Astrocyte of the spinal cord (primary cell): ENCODE measurements at regions not wholly inside any gene's neighbourhood (a gene's known extent, or its start where the extent isn't known, plus 50 kb on each side); places are given as distances from the start of the nearest gene placed in this dataset.

Source experiments
- DNase-seq: peaks from one replicate; pipeline ENCODE4 v3.0.0; 2011; ENCODE audit warnings: low read depth, low spot score
- H3K4me3 ChIP-seq: 2 replicates; pipeline ENCODE4 v1.5.1; 2011; ENCODE audit warnings: low read depth, mild to moderate bottlenecking, low read length, moderate library complexity
- CTCF ChIP-seq: IDR thresholded peaks from 2 replicates; pipeline ENCODE4 v1.5.1; 2012; ENCODE audit warnings: low read depth, mild to moderate bottlenecking, low read length, inconsistent platforms
- in situ Hi-C: cut with HindIII; loops from 2 replicates; pipeline ENCODE4 v1.10.0; 2017; ENCODE audit warnings: low sequenced_read_pairs

- no peak for DNase-seq
- H3K4me3 ChIP-seq = no peak overlapping the region
- no peak for TF ChIP-seq CTCF
- in situ Hi-C loops = no loop called here
These were observed 358.9 kb upstream of the ATP5MC3 start for GRCh38 chr2:175540421-175540820.

DNA sequence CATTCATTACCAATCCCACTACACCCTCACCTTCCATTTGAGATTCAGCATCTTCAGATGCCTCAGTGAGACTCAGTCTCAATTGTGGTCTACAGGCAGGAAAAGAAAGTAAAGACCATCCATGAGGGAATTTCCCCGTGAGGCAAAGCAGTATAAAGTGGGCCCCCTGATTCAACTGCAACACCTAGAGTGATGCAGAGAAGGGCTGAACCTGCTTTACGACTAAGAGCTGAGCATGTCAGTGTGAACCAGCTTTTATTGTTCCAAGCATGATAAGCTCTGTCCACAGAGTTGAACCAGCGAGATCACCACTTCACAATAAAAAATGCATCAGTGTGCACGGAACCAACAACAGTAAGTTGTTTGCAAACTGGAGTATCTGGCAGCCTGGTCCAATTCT is 357.6 kb upstream of the ATP5MC3 start:
- in situ Hi-C loops = no loop called here
- DNase-seq = no peak
- no peak for TF ChIP-seq CTCF
- no peak overlapping the region for H3K4me3 ChIP-seq

- no peak for DNase-seq
- in situ Hi-C loops = no loop called here
- TF ChIP-seq CTCF = no peak
- no peak overlapping the region for H3K4me3 ChIP-seq
These were observed 354.5 kb upstream of the ATP5MC3 start for GRCh38 chr2:175536059-175536458.

DNA sequence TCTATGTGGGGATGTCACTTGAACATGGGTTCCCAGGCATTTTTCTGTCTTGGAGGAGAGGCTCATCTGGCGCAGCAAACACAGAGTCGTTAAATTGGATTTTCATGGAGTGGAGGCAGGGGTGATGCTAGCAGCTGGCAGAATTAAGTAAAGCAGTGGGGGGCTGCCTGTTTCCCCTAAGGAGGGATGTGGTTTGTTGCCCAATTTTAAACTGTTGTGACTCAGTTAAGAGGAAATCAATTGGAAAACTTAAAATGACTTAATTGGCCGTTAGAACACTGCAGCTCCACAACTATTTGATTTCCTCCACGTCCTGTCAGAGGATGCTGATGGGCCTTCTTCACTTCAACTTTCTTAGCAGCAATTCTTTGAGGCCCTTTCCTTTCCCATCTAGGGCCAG is 354.1 kb upstream of the ATP5MC3 start:
- no peak for DNase-seq
- no peak for TF ChIP-seq CTCF
- in situ Hi-C loops = no loop called here
- H3K4me3 ChIP-seq = no peak overlapping the region

- no peak for TF ChIP-seq CTCF
- in situ Hi-C loops = no loop called here
- H3K4me3 ChIP-seq = no peak overlapping the region
- no peak for DNase-seq
These were observed 344.5 kb upstream of the ATP5MC3 start for GRCh38 chr2:175525975-175526374.

- in situ Hi-C loops = no loop called here
These were observed 341.5 kb upstream of the ATP5MC3 start for GRCh38 chr2:175523001-175523400.

More at GRCh38 chr2:175523001-175523400, 341.5 kb upstream of the ATP5MC3 start:
- H3K4me3 ChIP-seq = no peak overlapping the region
- no peak for DNase-seq
- TF ChIP-seq CTCF = no peak
